Myocyte (in vitro differentiated cells): ENCODE measurements at regions not wholly inside any gene's neighbourhood (a gene's known extent, or its start where the extent isn't known, plus 50 kb on each side); places are given as distances from the start of the nearest gene placed in this dataset.
A peak's percentile ranks its signal among the peaks of the same experiment; 100 is the strongest.

Source experiments
- DNase-seq: peaks from one replicate; pipeline ENCODE4 v3.0.0-alpha.2; 2012; ENCODE audit warnings: low read depth

DNA sequence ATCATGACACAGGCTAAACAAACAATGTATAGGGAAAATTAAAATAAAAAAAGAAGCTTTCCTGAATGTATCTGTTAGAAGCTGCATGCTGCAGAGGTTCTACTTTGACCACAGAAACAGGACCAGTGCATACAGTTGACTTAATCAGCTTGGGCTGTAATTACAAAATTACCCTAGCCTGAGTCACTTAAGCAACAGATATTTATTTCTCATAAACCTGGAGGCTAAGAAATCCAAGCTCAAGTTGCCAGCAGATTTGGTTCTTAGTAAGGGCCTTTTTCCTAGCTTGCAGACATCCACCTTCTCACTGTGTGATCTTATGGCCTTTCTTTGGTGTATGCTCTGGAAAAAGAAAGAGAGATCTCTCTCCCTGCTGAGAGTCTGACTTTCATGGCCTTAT, 946.5 kb upstream of the RAG2 start:
- DNase-seq, result no peak

DNA sequence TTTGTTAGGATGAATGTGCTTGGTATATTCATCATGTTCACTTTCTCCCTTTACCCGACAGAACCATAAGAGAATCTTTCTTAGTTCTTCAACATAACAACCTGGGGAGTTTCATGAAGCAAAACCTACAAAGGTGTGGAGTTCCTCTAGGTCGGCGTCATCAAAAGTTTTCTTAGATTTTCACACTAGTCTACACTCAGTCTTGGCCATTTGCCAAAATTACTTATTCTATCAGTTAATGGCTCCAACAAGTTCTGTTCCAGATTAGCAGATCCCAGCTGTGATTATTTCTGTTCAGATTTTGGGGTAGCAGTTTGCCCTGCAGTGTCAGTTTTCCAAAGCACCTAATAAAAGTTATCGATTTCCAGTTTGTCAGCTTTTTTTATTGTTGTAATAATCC, 935.8 kb upstream of the RAG2 start:
- no peak for DNase-seq

DNA sequence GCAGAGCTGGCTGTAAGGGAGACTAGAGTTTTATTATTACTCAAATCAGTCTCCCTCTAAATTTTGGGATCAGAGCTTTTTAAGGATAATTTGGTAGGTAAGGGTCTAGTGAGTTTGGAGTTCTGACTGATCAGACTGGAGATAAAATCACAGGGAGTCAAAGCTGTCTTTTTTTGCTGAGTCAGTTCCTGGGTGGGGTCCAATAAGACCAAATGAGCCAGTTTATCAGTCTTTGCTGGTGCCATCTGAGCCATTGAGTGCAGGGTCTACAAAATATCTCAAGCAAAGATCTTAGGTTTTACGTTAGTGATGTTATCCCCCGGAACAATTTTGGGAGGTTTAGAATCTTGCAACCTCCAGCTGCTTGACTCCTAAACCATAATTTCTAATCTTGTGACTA, 935.1 kb upstream of the RAG2 start:
- peak; percentile 27 for DNase-seq

DNA sequence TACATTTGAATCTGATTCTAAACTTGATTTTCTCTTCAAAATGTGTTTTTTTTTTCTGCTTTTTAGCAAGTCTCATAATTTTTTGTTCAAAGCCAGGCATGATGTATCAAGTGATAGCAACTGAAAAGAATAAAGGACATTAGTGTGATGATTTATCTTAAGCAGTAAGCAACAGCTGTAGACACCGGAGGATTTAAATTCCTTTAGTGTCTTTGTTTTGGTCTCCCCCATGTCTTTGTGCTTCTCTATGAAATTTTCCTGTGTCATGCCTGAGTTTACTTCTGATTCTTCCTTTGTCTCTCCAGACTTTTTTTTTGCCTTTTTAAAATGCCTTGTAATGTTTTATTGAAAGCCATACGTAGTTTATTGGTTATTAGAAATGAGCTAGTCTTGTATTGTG, 934.2 kb upstream of the RAG2 start:
- DNase-seq, result peak; percentile 66

DNA sequence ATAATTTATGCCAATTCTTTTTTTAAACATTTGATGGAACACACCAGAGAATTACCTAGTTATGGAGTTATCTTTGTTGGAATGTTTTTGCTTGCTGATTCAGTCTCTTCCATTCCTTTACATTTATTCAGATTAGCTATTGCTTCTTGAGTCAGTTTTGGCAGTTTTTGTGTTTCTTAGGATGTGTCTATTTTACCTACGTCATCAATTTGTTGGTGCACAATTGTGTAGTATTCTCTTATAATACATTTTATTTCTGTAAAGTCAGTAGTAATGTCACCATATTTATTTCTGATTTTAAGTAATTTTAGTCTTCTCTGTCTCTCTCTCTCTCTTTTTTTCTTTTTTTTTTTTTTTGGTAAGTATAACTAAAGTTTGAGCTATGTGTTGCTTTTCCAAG, 929.5 kb upstream of the RAG2 start:
- DNase-seq, result no peak

DNA sequence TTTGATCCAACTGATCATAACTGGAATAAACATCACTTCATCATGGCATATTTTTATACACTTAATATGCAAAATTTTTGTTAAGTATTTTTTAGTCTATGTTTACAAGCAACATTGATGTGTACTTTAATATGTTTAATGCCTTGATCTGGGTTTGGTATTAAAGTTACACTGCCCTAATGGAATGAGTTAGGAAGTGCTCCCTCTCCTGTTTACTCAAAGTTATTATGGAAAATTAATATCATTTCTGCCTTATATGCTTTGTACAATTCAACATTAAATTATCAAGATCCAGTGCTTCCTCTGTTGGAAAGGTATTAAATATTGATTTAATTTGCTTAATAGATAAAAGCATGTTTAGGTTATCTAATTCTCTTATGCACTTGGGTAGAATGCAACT, 927.3 kb upstream of the RAG2 start:
- no peak for DNase-seq

DNA sequence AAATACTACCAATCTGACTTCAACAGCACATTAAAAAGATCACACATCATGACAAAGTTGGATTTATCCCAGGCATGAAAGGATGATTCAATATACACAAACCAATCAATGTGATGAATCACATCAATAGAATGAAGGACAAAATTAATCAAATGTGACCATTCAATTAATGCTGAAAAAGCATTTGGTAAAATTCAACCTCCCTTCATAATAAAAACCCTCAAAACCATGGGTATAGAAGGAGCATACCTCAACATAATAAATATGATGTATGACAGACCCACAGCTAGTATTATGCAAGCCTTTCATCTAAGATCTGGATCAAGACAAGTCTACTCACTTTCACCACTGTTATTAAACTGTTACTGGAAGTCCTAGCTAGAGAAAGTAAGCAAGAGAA, 921.7 kb upstream of the RAG2 start:
- no peak for DNase-seq

DNA sequence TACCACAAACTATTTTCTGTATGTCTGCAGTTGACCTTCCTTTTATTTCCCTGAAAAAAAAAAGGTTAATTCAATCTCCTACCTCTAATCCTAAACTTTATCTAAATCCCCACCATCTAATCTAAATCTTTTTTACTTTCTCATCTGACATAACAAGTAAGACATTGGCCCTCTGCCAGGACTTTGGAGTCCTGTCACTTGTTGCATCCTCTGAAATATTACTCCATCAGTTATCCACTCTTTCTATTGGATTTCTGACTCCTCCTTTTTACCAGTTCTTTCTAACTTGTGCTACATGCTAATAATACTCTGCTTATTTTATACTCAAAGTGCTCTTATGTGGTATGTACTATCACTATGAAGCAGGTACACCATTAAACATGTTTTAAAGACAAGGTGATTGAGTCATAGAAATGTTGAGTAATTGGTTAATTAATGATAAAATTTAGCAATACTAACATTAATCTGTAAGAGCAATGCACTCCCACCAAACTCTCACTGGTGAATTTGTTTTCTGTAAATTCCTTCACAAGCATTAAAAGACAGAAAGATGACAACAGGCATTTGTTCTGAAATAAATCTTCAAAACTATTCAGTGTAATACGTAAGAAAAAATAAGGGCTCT, 914.2 kb upstream of the RAG2 start:
- peak; percentile 38 for DNase-seq

DNA sequence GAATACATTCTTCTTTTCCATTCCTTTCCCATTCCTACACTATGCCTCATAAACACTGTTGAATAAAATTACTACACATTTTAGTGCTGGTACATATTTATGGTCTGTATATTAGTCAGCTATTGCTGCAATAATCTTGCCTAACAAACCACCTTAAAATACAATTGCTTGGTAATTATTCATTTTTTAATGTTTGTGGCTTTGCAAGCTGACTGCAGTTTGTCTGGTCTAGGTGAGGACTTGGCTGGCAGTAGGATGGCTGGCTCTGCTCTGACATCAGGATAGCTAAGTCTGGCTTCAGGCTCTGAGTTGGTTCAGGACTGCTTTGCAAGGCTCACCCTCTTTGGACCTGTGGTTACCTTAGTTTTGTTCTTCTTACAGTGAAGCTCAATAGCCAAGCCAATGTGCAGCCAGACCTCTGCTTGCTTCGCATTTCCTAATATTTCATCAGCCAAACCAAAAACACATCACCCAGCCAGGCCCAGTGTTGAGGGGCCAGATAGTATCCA, 913.4 kb upstream of the RAG2 start:
- DNase-seq, result no peak

DNA sequence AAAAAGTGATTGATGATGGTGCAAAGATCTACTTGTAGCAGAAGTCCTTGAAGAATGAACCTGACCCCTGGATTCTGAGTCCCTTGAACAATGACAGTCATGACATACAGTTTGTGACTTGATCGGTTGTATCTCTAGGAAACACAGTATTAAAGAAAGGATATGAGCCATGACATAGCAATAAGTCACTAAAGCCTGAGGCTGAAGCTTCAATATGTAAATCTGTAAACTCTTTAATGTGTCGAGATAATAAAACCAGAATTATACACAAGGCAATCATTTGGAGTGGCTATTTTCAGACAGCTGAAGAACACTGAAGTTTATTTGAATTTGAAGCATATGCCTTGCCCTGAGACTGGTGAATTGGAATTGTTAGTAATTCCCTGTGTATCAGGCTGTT, 911.5 kb upstream of the RAG2 start:
- DNase-seq, result no peak

DNA sequence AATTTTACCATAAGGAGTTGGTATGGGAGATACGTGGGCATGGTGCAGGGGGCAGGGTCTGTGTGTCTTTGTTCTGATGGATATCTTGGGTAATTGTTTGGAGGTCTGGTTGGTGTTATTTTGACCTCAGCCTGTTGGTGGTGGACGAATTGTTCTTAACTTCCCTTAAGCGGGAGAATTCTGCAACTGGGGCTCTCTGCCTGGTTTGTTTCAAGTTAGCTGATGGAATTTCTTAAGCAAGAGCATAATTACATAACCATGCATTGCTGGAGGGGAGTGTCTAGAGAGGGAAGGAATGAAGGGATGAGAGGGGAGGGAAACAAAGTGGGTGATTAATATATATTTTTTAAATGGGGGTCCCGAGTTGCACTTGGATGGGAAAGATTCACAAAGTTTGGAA, 908.5 kb upstream of the RAG2 start:
- no peak for DNase-seq

DNA sequence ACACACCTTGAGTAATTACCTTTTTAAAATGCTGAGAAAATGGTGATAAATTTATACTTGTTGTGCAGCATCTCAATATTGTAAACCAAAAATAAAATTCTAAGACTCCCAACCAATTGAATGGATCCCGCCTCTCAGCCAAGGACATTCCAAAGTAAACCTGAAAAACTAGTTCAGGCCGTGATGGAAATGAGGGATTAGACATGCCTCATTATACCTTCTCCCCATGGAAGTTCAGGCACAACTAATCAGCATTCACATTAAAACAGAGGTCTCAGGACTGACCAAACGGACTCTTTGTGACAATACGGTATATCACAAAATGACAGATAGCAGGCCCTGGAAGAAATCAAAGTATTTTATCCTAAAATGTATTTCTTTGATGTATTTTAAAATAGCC, 907.4 kb upstream of the RAG2 start:
- no peak for DNase-seq

DNA sequence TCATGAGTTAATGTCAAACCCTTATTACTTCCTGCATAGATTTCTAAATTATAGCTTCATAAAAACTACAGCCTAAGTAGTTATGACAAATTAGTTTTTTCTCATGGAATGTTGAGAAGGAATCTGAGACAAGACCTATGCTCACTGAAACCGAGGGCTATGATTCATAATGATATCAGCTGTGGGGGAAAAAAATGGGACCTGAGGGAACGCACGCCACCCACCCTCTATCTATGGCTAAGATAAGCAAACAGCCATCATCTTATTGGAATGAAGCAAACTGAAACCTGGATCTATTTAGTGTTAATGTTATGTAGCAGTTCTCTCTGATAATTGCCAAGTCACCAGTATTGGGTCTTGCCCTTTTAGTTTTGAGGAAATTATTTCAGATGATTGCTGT, 906.9 kb upstream of the RAG2 start:
- DNase-seq, result peak; percentile 51

DNA sequence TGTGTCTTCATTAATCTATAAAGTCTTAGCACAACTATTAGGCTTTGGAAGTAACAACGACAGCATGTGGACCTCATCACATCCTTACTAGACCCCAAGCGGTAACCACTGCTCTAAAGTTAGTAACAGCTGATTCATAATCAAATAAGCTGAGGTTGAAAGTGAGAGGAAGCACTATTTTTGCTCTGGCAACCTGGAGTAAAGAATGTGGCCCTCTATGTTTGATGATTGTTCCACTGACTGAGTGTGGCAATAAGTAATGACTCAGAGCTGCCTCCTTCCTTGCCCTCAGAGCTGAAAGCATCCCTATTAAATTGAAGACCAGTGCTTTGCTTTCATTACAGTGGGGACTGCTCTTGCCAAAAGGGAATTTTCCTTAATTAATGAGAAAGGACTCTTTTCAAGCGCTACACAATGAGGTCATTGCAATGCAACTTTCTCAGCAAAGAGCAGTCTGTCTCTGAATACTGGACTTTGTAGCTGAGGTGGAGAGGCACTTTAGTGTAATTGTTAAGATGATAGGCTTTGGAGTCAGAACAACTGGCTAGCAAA, 906.1 kb upstream of the RAG2 start:
- DNase-seq, result peak; percentile 80

DNA sequence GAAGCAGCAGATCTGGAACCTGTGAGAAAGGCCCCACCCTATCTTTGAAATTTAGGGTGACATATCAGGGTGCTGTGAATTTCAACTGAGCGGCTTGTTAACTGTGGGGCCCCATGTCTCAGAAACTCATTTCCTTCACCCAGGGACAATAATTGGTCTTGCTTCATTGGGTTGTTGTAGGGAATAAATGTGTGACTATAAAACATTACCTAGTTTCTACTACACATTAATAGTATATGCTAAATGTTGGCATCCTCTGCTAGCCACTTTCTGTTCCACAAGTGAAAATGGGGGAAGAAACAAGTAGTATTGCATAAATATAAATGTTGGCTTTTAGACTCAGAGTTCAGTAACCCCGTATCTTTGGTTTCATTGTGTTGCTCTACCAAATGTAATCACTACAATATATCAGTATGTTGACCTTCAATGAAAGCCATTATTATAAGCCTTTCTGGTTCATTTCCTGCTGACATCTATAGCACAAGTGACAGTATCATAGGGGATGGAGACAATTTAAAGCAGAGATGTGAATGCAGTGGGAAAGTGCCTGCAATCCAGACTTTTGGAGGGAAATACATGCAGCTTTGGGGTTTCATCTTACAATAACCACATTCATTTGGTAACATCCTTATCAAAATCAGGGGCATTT, 905.5 kb upstream of the RAG2 start:
- DNase-seq, result no peak

DNA sequence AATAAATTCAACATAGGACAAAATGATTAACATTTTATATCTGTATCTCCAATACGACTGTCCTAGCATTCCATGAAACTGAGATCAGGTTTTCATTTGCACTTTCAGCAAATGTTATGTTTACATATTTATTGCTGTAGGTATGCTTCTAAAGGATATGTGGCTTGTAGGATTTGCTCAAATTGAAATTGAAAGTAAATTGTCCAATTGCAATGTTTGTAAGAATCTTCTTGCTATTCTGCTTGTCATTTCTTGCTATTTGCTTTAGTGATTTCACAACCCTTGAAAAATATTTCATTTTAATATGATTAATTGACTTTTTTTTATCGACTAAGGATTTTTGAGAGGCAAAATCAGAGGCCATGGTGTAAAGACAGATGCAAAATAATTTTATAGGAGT, 904.2 kb upstream of the RAG2 start:
- DNase-seq, result no peak

DNA sequence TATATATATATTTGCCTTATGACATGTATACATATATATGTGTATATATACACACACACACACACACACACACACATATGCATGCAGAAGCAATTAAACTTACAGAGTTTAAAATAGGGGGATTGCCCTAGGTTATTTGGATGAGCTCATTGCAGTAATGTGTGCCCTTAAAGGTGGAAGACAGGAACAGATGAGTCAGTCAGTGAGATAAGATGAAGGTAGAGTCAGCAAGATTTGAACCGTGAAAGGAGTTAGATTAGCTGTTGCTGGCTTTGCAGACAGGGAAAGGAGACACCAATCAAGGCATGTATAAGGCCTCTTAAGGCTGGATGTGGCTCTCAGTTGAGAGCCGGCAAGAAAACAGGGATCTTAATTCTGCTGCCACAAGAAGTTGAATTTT, 902.4 kb upstream of the RAG2 start:
- no peak for DNase-seq

DNA sequence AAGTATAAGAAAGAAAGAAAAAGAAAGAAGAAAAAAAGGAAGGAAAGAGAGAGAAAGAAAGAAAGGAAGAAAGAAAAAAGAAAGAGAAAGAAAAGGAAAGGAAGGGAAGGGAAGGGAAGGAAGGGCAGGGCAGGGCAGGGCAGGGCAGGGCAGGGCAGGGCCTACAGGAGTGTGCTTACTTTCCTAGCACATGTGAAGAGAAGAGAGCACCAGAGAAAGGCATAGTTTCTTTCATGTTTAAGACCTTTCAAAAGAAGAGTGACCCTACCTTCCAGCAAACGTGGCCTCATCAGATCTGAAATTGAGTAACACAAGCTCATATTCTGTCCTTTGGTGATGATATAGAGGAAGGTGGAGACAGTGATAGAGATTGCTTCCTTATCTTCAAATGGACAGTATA, 899.3 kb upstream of the RAG2 start:
- DNase-seq, result no peak

DNA sequence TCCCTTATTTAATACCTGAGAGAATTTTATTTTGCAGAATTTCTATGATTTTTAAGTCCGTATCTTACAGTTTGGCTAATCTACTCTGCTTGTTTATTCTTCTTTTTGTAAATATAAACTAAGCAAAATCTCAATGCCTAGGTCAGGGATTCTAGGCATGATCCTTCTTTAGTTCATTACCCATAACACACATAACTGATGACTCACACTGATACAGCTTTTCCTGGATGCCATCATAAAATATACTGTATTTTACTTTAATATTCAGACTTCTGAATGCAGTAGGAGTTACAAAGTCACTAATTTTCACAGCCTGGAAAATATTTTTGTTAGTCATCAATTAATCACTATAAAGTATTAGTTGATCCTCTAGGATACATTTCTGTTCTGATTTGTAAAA, 898.2 kb upstream of the RAG2 start:
- DNase-seq, result no peak

DNA sequence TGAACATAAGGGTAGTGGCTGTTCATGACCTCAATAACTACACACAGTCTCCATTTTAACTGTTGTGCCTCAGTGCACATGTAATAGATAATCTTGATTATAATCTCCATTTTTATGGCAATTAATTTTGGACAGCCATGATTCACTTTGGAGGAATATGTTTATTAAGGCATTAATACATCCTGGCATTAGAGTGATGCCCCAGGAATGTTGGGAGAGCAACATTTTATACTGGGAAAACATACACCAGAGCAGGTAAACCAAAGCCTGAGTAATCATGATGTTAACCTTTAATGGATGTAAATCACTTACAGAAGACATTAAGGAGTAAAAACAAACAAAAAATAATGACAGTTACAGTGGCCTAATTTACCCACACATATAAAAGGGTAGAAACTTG, 886.3 kb upstream of the RAG2 start:
- no peak for DNase-seq

DNA sequence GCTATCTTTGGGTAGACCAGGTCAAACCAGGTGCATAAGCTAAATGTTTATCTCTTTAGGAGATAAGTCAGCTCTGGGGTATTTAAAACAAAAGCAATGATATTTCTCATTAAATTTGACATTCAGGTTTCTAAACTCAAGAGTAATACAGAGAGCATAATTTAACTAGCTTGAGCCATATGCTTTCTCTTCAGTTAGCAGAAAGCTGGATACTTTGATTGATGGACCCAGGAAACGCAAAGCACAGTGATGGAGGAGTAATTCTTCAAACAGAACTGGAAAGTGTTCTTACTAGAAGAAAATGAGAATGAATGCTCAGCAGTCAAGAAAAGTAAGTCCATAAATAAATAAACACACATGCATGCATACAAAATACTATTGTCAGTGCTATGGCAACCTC, 885.7 kb upstream of the RAG2 start:
- DNase-seq, result no peak

DNA sequence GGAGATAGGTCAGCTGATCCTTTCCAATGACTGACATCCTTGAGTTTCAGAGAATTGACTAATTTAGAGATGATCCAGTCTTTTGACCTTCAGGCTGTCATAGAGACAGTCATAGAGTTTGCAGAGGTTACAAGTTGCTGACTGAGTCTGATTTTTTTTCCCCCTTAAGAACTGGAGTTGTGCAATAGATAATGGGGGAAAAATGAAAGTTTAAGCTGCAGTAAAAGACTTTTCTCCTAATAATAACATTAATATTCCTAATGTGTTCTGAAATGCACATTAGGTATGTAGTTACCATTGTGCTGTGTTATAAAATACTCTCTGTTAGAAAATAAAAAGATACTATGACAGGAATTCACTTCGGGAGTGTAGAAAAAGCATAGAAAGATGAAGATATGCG, 876.9 kb upstream of the RAG2 start:
- DNase-seq, result no peak

DNA sequence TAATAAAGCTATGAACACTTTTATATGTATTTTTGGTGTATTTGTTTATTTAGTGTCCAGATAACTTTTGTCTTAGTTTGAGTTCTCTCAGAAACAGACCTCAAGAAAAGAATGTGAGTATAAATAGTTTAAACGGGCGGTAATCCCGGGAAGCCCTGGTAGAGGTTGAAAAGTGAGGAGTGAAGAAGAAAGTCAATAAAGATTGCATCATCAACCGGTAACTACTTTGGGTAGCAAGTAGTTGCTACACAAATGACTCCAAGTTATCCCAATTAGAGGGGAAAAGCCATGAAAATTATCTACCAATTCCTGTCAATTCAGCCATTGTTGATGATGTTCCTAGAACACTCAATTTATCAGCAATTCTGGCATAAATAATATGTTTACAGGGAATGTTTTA, 870.3 kb upstream of the RAG2 start:
- DNase-seq, result no peak
